OCI-LY1 (cell line): ENCODE measurements at regions not wholly inside any gene's neighbourhood (a gene's known extent, or its start where the extent isn't known, plus 50 kb on each side); places are given as distances from the start of the nearest gene placed in this dataset.
"Not testable (repeated sequence)": the region's sequence is repeated elsewhere in the genome, so short reads cannot be mapped to it uniquely, and the experiment has no call there.

ENCODE experiments used
- H2AFZ ChIP-seq: fragments of 200-600 bp; sonication (generic), shearing (Covaris generic); 2 replicates; pipeline ENCODE4 v1.6.0; 2014; ENCODE audit warnings: antibody characterized with exemption, mild to moderate bottlenecking, low read length
- H3F3A ChIP-seq: fragments of 200-600 bp; sonication (generic), shearing (Covaris generic); 2 replicates; pipeline ENCODE4 v1.6.0; 2014; ENCODE audit warnings: mild to moderate bottlenecking, antibody characterized with exemption, low read length, moderate library complexity; ENCODE audit not compliant: insufficient read depth
- H3K27ac ChIP-seq: fragments of 200-600 bp; sonication (generic); 2 replicates; pipeline ENCODE4 v1.5.1; 2014; ENCODE audit warnings: low read length, mixed run types, mild to moderate bottlenecking, low read depth; ENCODE audit not compliant: poor library complexity, severe bottlenecking
- H3K27me3 ChIP-seq: fragments of 200-600 bp; sonication (generic); 2 replicates; pipeline ENCODE4 v1.6.0; 2014; ENCODE audit warnings: antibody characterized with exemption, mild to moderate bottlenecking, low read length, moderate library complexity; ENCODE audit not compliant: insufficient read depth
- H3K36me3 ChIP-seq: fragments of 200-600 bp; sonication (generic); 2 replicates; pipeline ENCODE4 v1.6.1; 2014; ENCODE audit warnings: mild to moderate bottlenecking, antibody characterized with exemption, low read length, moderate library complexity, mixed read lengths; ENCODE audit not compliant: insufficient read depth
- H3K4me1 ChIP-seq: fragments of 200-600 bp; sonication (generic); 2 replicates; pipeline ENCODE4 v1.5.1; 2014; ENCODE audit warnings: mild to moderate bottlenecking, low read length, moderate library complexity; ENCODE audit not compliant: insufficient read depth, severe bottlenecking
- H3K4me2 ChIP-seq: fragments of 200-600 bp; sonication (generic), shearing (Covaris generic); 2 replicates; pipeline ENCODE4 v1.6.1; 2014; ENCODE audit warnings: low read length
- H3K4me3 ChIP-seq: fragments of 200-600 bp; sonication (generic); 2 replicates; pipeline ENCODE4 v1.5.1; 2014; ENCODE audit warnings: low read length, low read depth, mild to moderate bottlenecking, mixed read lengths; ENCODE audit not compliant: poor library complexity, severe bottlenecking
- H3K79me2 ChIP-seq: fragments of 200-600 bp; shearing (Covaris generic); 2 replicates; pipeline ENCODE4 v1.6.1; 2016; ENCODE audit warnings: mixed run types, low read length, mixed read lengths; ENCODE audit not compliant: insufficient read depth
- H3K9ac ChIP-seq: fragments of 200-600 bp; sonication (generic), shearing (Covaris generic); 2 replicates; pipeline ENCODE4 v1.6.1; 2014; ENCODE audit warnings: mild to moderate bottlenecking, low read length, mixed read lengths
- H3K9me2 ChIP-seq: fragments of 200-600 bp; sonication (generic), shearing (Covaris generic); 2 replicates; pipeline ENCODE4 v1.6.1; 2014; ENCODE audit warnings: low read depth, mild to moderate bottlenecking, low read length, mixed read lengths
- H3K9me3 ChIP-seq: fragments of 200-600 bp; shearing (Covaris generic); 2 replicates; pipeline ENCODE4 v1.6.1; 2014; ENCODE audit warnings: low read length, mixed read lengths
- H4K20me1 ChIP-seq: fragments of 200-600 bp; sonication (generic), shearing (Covaris generic); 2 replicates; pipeline ENCODE4 v1.6.0; 2016; ENCODE audit warnings: mild to moderate bottlenecking, low read length; ENCODE audit not compliant: insufficient read depth
- EZH2 ChIP-seq: fragments of 200-600 bp; sonication (generic), shearing (Covaris generic); IDR thresholded peaks from 2 replicates; pipeline ENCODE4 v1.8.0; 2017; ENCODE audit warnings: borderline replicate concordance, mixed run types, mild to moderate bottlenecking, antibody characterized with exemption, low read length, moderate library complexity, mixed read lengths
- TF ChIP-seq, protein P1 (sequence below): fragments of 200-600 bp; sonication (generic), shearing (Covaris generic); IDR thresholded peaks from 2 replicates; pipeline ENCODE4 v1.5.1; 2017; ENCODE audit warnings: mild to moderate bottlenecking, antibody characterized with exemption, low read length, moderate library complexity, mixed read lengths

DNA sequence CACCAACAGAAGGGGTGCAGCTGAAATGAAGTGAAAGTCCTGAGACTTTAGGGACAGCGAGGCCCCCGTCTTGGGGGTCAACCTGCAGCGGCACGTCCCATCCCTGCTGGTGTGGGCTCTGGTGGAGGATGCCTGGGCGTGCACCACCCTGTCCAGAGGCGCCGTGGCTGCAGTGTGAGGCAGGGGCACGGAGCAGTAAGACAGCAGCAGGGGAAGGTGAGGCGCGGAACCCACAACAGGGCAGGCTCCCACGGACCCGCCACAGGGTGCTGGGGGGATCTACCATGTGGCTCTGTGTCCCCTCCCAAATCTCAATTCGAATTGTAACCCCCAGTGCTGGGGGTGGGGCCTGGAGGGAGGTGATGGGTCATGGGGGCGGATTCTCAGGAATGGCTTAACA lies 158.6 kb downstream of the SHANK2 start:
- no peak overlapping the region for H3K9ac ChIP-seq
- H3K9me2 ChIP-seq, result no peaks in the 10 kb centered on the region
- H3F3A ChIP-seq, result no peaks in the 10 kb centered on the region
- no peak overlapping the region for H3K4me3 ChIP-seq
- no peaks in the 10 kb centered on the region for H3K4me1 ChIP-seq
- H3K79me2 ChIP-seq, result no peaks in the 10 kb centered on the region
- TF ChIP-seq, protein P1, sequence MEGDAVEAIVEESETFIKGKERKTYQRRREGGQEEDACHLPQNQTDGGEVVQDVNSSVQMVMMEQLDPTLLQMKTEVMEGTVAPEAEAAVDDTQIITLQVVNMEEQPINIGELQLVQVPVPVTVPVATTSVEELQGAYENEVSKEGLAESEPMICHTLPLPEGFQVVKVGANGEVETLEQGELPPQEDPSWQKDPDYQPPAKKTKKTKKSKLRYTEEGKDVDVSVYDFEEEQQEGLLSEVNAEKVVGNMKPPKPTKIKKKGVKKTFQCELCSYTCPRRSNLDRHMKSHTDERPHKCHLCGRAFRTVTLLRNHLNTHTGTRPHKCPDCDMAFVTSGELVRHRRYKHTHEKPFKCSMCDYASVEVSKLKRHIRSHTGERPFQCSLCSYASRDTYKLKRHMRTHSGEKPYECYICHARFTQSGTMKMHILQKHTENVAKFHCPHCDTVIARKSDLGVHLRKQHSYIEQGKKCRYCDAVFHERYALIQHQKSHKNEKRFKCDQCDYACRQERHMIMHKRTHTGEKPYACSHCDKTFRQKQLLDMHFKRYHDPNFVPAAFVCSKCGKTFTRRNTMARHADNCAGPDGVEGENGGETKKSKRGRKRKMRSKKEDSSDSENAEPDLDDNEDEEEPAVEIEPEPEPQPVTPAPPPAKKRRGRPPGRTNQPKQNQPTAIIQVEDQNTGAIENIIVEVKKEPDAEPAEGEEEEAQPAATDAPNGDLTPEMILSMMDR, result no peak
- TF ChIP-seq EZH2, result no peak
- peaks cover 3% of the 10 kb centered on the region; the same call in 1 of the 2 replicates for H3K27me3 ChIP-seq
- no peaks in the 10 kb centered on the region for H3K9me3 ChIP-seq
- no peak overlapping the region for H2AFZ ChIP-seq
- no peaks in the 10 kb centered on the region for H4K20me1 ChIP-seq
- H3K27ac ChIP-seq, result no peak overlapping the region
- no peak overlapping the region for H3K4me2 ChIP-seq
- no peaks in the 10 kb centered on the region for H3K36me3 ChIP-seq

DNA sequence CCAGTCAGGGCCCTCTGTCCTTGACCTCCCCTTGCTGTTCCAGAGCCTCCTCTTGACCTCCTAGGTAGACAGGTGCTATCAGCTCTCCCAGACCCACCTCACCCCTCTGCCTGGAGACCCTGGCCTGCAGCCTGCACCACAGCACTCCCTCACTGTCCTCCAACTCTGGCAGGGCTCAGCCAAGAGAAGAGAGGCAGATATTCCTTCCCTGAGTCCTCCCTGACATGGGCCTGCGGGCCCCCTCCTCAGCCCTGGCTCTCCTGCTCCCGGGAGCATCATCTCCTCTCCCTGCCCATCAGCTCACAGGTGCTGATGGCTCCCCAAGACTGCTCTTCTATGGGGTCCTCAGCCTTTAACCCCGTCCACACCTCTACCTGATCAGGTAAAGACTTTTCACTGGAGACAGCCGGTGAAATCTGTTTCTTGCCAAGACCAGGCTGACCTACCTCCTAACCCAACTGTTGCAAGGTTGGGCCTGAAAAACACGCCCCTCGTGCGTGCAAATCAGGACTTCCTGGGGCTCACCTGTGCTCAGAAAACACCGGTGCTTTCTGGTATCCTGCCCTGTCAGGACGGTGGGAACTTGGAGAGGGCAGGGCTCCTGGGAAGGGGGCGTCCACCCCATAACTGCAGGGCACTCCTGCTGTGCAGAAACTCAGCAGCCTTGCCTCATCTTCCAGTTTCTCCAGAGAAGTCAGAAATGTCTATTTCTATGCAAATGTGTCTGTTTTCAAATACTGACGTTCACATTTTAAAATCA lies 160.7 kb downstream of the SHANK2 start:
- TF ChIP-seq, protein P1, result no peak
- no peak for TF ChIP-seq EZH2
- Histone ChIP-seq H3K4me1 (no peaks in the 10 kb centered on the region), H2AFZ (no peak overlapping the region), H3K9ac (no peak overlapping the region), H3K4me2 (no peak overlapping the region), H3K4me3 (no peak overlapping the region), H3K9me2 (no peaks in the 10 kb centered on the region), H3K36me3 (no peaks in the 10 kb centered on the region), H3K9me3 (no peaks in the 10 kb centered on the region), H3K27me3 (no peaks in the 10 kb centered on the region), H3K79me2 (no peaks in the 10 kb centered on the region), H3F3A (no peaks in the 10 kb centered on the region), H3K27ac (no peak overlapping the region), H4K20me1 (no peaks in the 10 kb centered on the region)

- Histone ChIP-seq H2AFZ (no peak overlapping the region), H3K79me2 (no peaks in the 10 kb centered on the region), H3K4me2 (no peak overlapping the region), H3K36me3 (no peaks in the 10 kb centered on the region), H3K9ac (no peak overlapping the region), H3F3A (no peaks in the 10 kb centered on the region), H4K20me1 (no peaks in the 10 kb centered on the region), H3K4me3 (no peak overlapping the region), H3K9me2 (no peaks in the 10 kb centered on the region), H3K4me1 (no peaks in the 10 kb centered on the region), H3K27ac (no peak overlapping the region), H3K27me3 (no peaks in the 10 kb centered on the region), H3K9me3 (no peaks in the 10 kb centered on the region)
- TF ChIP-seq, protein P1, result no peak
- no peak for TF ChIP-seq EZH2
These were observed 162.8 kb downstream of the SHANK2 start for GRCh38 chr11:71089571-71089970.

- H3K27me3 ChIP-seq, H3K4me3 ChIP-seq, H3K4me2 ChIP-seq, H3K9ac ChIP-seq, H3K27ac ChIP-seq, H3F3A ChIP-seq, H3K36me3 ChIP-seq, H2AFZ ChIP-seq, H3K79me2 ChIP-seq, H3K4me1 ChIP-seq, H3K9me3 ChIP-seq, H3K9me2 ChIP-seq, H4K20me1 ChIP-seq: not testable (repeated sequence)
These were observed 163.8 kb downstream of the SHANK2 start for GRCh38 chr11:71088314-71089215.
